ENCODE measurements at regions not wholly inside any gene's neighbourhood (a gene's known extent, or its start where the extent isn't known, plus 50 kb on each side); places are given as distances from the start of the nearest gene placed in this dataset.

DNA sequence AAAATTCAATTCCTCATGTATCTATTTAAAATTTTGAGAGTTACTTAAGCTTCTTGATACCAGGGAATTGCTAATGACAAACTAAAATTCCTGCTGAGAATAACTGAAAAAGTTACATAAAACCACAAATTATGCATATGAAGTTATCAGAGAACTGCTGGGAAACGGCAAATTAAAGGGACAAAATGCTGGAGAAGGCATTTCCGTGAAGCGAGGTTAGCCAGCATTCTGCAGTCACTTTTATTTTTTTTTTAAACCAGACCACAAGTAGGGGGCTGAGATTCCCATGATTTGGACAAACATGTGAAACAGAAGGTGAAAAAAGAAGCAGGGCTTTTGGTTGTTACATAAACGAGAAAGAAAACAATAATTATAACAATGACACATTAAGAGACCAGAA is 737.6 kb upstream of the CHRM3 start:
- no peak for TF ChIP-seq CREB3L1 (IDR thresholded peaks at IDR 0.05; ENCODE audit: borderline replicate concordance, low read depth)
- no peak for TF ChIP-seq NFXL1 (CRISPR knock-in tag; IDR thresholded peaks at IDR 0.05)

Measured in K562 (cell line).